ENCODE measurements at regions not wholly inside any gene's neighbourhood (a gene's known extent, or its start where the extent isn't known, plus 50 kb on each side); places are given as distances from the start of the nearest gene placed in this dataset.

DNA sequence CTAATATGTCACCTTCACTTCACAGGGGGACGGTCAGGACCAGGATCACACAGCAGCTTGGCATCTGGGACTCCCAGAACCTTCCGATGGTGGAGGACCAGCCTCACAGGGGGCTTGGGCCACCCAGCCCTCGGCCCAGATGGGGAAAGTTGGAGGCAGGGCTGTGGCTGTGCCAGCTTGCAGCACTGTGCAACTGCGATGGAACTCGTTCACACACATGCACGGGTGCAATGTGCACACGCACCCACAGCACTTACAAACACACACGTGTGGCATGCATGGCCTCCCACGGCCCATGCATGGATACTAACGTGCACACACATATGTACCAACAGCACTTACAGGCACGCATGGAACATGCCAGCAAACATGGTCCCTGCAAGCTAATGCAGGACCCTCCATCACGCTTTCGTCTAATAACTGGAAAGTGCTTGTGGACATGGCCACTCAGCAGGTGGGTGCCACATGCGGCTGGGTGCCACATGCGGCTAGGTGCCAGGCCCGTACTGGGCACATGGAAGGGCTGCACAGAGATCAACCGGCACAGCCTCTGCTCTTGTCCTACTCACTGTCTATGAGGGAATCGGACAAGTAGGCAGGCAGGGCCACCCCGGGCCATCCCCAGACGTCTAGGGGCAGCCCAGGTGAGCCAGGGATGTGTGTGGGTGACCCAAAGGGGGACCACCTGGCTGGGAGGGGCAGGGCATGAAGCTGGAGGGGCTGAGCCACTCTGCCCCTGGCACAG lies 63.2 kb downstream of the ADRA2C start:
- TF ChIP-seq CEBPB (IDR thresholded peaks at IDR 0.05), result no peak
- TF ChIP-seq REST (IDR thresholded peaks at IDR 0.05; ENCODE audit: low read depth), result no peak
- no peak for TF ChIP-seq EP300 (IDR thresholded peaks at IDR 0.05; ENCODE audit: borderline replicate concordance)

- no peak for TF ChIP-seq YY1 (IDR thresholded peaks at IDR 0.05; ENCODE audit: low read depth)
Measured at GRCh38 chr4:3829956-3830773, 64.0 kb downstream of the ADRA2C start.

GRCh38 chr4:3830774-3831528 lies 64.8 kb downstream of the ADRA2C start:
- no peak for TF ChIP-seq TCF12 (IDR thresholded peaks at IDR 0.05; ENCODE audit: low read depth)
- TF ChIP-seq, protein P1, sequence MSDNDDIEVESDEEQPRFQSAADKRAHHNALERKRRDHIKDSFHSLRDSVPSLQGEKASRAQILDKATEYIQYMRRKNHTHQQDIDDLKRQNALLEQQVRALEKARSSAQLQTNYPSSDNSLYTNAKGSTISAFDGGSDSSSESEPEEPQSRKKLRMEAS (IDR thresholded peaks at IDR 0.05), result no peak
- no peak for TF ChIP-seq EGR1 (IDR thresholded peaks at IDR 0.05)
- TF ChIP-seq NFIC (IDR thresholded peaks at IDR 0.05), result no peak
- TF ChIP-seq, protein P2, sequence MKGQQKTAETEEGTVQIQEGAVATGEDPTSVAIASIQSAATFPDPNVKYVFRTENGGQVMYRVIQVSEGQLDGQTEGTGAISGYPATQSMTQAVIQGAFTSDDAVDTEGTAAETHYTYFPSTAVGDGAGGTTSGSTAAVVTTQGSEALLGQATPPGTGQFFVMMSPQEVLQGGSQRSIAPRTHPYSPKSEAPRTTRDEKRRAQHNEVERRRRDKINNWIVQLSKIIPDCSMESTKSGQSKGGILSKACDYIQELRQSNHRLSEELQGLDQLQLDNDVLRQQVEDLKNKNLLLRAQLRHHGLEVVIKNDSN (IDR thresholded peaks at IDR 0.05), result no peak
- no peak for TF ChIP-seq ZBTB7A (IDR thresholded peaks at IDR 0.05; ENCODE audit: low read depth)
- TF ChIP-seq CREB1 (IDR thresholded peaks at IDR 0.05; ENCODE audit: low read depth), result no peak
- TF ChIP-seq FOXM1 (IDR thresholded peaks at IDR 0.05; ENCODE audit: borderline replicate concordance, low read depth), result no peak
- no peak for TF ChIP-seq TEAD4 (IDR thresholded peaks at IDR 0.05)
- TF ChIP-seq YY1 (IDR thresholded peaks at IDR 0.05; ENCODE audit: low read depth), result no peak
- TF ChIP-seq EP300 (IDR thresholded peaks at IDR 0.05; ENCODE audit: borderline replicate concordance), result no peak
- no peak for TF ChIP-seq RAD21 (IDR thresholded peaks at IDR 0.05; ENCODE audit: low read depth)
- no peak for TF ChIP-seq CEBPB (IDR thresholded peaks at IDR 0.05)
- no peak for TF ChIP-seq REST (IDR thresholded peaks at IDR 0.05; ENCODE audit: low read depth)
- TF ChIP-seq TAF1 (IDR thresholded peaks at IDR 0.05; ENCODE audit: low read depth), result no peak

DNA sequence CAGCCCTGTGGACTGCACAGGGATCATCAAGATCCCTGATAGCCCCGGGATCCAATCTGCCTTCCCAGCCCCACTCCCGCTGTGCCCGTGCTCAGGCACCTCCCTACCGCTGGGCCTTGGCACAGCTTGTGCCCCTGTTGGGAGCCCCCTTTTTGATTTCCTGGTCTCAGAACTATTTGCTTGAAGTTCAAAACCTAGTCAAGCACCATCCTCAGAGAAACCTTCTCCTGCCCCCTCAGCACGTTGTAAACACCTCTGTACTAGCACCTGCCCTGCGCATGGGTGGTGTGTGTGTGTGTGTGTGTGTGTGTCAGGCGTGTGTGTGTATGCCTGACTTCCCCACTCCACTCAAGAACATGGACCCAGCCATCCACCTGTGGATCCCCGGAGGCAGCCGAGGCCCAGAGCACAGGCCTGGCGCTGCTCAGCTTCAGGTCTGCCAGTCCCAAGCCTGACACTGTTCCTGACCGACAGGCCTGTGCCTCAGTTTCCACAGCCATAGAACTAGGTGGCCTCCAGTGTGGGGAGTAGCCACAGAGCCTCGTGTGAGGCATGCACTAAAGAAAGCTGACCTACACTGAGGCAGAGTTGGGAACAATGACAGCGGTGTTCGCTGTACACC lies 65.5 kb downstream of the ADRA2C start:
- TF ChIP-seq, protein P2 (IDR thresholded peaks at IDR 0.05), result no peak
- TF ChIP-seq ZBTB7A (IDR thresholded peaks at IDR 0.05; ENCODE audit: low read depth), result no peak
- no peak for TF ChIP-seq CREB1 (IDR thresholded peaks at IDR 0.05; ENCODE audit: low read depth)
- no peak for TF ChIP-seq REST (IDR thresholded peaks at IDR 0.05; ENCODE audit: low read depth)
- TF ChIP-seq EGR1 (IDR thresholded peaks at IDR 0.05), result no peak
- TF ChIP-seq, protein P1 (IDR thresholded peaks at IDR 0.05), result no peak
- no peak for TF ChIP-seq TCF12 (IDR thresholded peaks at IDR 0.05; ENCODE audit: low read depth)
- no peak for TF ChIP-seq CEBPB (IDR thresholded peaks at IDR 0.05)
- no peak for TF ChIP-seq NFIC (IDR thresholded peaks at IDR 0.05)
- TF ChIP-seq FOXM1 (IDR thresholded peaks at IDR 0.05; ENCODE audit: borderline replicate concordance, low read depth), result no peak
- TF ChIP-seq RAD21 (IDR thresholded peaks at IDR 0.05; ENCODE audit: low read depth), result no peak
- no peak for TF ChIP-seq TAF1 (IDR thresholded peaks at IDR 0.05; ENCODE audit: low read depth)
- TF ChIP-seq EP300 (IDR thresholded peaks at IDR 0.05; ENCODE audit: borderline replicate concordance), result no peak
- no peak for TF ChIP-seq YY1 (IDR thresholded peaks at IDR 0.05; ENCODE audit: low read depth)
- no peak for TF ChIP-seq TEAD4 (IDR thresholded peaks at IDR 0.05)
